ENCODE measurements at regions not wholly inside any gene's neighbourhood (a gene's known extent, or its start where the extent isn't known, plus 50 kb on each side); places are given as distances from the start of the nearest gene placed in this dataset.

- TF ChIP-seq CTCF (IDR thresholded peaks at IDR 0.05; ENCODE audit: borderline replicate concordance, control extremely low read depth, extremely low read depth, insufficient read depth, missing control alignments): no peak
- in situ Hi-C loops (cut with MboI; ENCODE audit: low sequenced_read_pairs, unreplicated experiment): no loop called here
- no peak for DNase-seq (ENCODE audit: low spot score)
These were observed 135.0 kb downstream of the IDS start for GRCh38 chrX:149370097-149370496.

- in situ Hi-C loops (cut with MboI; ENCODE audit: low sequenced_read_pairs, unreplicated experiment): no loop called here
- DNase-seq (ENCODE audit: low spot score): no peak
- no peak for TF ChIP-seq CTCF (IDR thresholded peaks at IDR 0.05; ENCODE audit: borderline replicate concordance, control extremely low read depth, extremely low read depth, insufficient read depth, missing control alignments)
These were observed 139.6 kb downstream of the IDS start for GRCh38 chrX:149365552-149365951.

- TF ChIP-seq CTCF (IDR thresholded peaks at IDR 0.05; ENCODE audit: borderline replicate concordance, control extremely low read depth, extremely low read depth, insufficient read depth, missing control alignments): no peak
- no peak for DNase-seq (ENCODE audit: low spot score)
- in situ Hi-C loops (cut with MboI; ENCODE audit: low sequenced_read_pairs, unreplicated experiment): no loop called here
These were observed 140.0 kb downstream of the IDS start for GRCh38 chrX:149365061-149365460.

GRCh38 chrX:149363965-149364364, 141.1 kb downstream of the IDS start:
- no peak for DNase-seq (ENCODE audit: low spot score)
- no peak for TF ChIP-seq CTCF (IDR thresholded peaks at IDR 0.05; ENCODE audit: borderline replicate concordance, control extremely low read depth, extremely low read depth, insufficient read depth, missing control alignments)
- in situ Hi-C loops (cut with MboI; ENCODE audit: low sequenced_read_pairs, unreplicated experiment): no loop called here

GRCh38 chrX:149346306-149346705, 158.8 kb downstream of the IDS start:
- no peak for TF ChIP-seq CTCF (IDR thresholded peaks at IDR 0.05; ENCODE audit: borderline replicate concordance, control extremely low read depth, extremely low read depth, insufficient read depth, missing control alignments)
- no peak for DNase-seq (ENCODE audit: low spot score)
- in situ Hi-C loops (cut with MboI; ENCODE audit: low sequenced_read_pairs, unreplicated experiment): no loop called here

GRCh38 chrX:149322316-149322715, 182.8 kb downstream of the IDS start:
- TF ChIP-seq CTCF (IDR thresholded peaks at IDR 0.05; ENCODE audit: borderline replicate concordance, control extremely low read depth, extremely low read depth, insufficient read depth, missing control alignments): no peak
- no peak for DNase-seq (ENCODE audit: low spot score)
- in situ Hi-C loops (cut with MboI; ENCODE audit: low sequenced_read_pairs, unreplicated experiment): no loop called here

GRCh38 chrX:149313871-149314371, 191.2 kb downstream of the IDS start:
- no peak for DNase-seq (ENCODE audit: low spot score)
- in situ Hi-C loops (cut with MboI; ENCODE audit: low sequenced_read_pairs, unreplicated experiment): no loop called here
- no peak for TF ChIP-seq CTCF (IDR thresholded peaks at IDR 0.05; ENCODE audit: borderline replicate concordance, control extremely low read depth, extremely low read depth, insufficient read depth, missing control alignments)
